ENCODE measurements at regions not wholly inside any gene's neighbourhood (a gene's known extent, or its start where the extent isn't known, plus 50 kb on each side); places are given as distances from the start of the nearest gene placed in this dataset.

- DNase-seq: peak; percentile 19
Measured at GRCh38 chr18:60555625-60556024, 183.1 kb upstream of the MC4R start.

DNA sequence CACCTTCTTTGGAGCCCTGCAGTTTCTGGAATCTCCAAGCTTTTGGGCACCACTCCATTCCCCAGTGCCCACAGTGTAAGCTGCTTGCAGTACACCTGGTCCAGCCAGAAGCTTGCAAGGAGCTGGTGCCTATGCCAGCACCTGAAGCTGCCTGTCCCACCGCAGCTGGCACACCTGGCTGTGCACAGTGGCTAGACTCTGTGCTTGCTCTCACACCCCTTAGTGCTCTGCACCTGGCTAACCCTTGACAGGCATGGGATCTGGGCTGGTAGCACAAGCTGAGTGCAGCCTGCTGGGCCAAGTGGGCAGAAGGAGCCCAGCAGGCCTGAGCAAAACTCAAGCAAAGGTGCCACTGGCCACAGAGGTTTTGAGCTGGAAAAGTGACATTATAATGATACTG, 183.8 kb upstream of the MC4R start:
- no peak for DNase-seq

- DNase-seq: no peak
Measured at GRCh38 chr18:60560071-60560470, 187.5 kb upstream of the MC4R start.

GRCh38 chr18:60563082-60563481, 190.5 kb upstream of the MC4R start:
- DNase-seq: no peak

DNA sequence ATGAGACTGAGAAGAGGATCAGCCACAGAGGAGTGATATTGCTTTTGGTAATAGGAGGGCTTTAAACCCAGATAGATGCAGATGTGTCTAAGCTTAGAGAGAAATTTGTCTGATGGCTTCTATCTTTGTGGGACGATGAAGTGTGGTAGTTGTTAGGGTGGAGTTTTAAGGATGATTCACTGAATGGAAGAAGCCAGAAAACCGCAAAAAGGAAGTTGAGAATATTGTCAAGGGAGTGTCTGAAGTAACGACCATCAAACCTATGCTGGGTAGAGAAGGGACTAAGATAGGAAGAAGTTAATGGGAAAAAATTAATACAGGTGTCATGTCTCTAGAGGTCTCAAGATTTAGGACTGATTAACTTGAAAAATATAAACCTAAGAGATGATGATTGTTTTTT, 195.6 kb upstream of the MC4R start:
- DNase-seq: no peak

- no peak for DNase-seq
Measured at GRCh38 chr18:60570172-60570571, 197.6 kb upstream of the MC4R start.

GRCh38 chr18:60577457-60577856, 204.9 kb upstream of the MC4R start:
- no peak for DNase-seq

GRCh38 chr18:60585670-60586069, 213.1 kb upstream of the MC4R start:
- DNase-seq: no peak

- DNase-seq: no peak
Measured at GRCh38 chr18:60593249-60593648, 220.7 kb upstream of the MC4R start.

DNA sequence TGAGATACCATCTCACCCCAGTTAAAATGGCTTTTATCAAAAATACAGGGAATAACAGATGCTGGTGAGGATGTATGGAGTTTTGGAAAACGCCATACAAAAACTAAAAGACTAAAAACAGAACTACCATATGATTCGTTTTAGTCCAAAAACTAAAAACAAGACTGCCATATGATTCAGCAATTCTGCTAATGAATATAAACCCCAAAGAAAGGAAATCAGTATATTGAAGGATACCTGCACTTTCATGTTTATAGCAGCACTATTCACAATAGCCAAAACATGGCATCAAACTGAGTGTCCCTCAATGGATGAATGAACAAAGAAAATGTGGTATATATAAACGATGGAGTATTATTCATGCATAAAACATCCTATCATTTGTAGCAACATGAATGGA, 224.4 kb upstream of the MC4R start:
- DNase-seq: no peak

DNA sequence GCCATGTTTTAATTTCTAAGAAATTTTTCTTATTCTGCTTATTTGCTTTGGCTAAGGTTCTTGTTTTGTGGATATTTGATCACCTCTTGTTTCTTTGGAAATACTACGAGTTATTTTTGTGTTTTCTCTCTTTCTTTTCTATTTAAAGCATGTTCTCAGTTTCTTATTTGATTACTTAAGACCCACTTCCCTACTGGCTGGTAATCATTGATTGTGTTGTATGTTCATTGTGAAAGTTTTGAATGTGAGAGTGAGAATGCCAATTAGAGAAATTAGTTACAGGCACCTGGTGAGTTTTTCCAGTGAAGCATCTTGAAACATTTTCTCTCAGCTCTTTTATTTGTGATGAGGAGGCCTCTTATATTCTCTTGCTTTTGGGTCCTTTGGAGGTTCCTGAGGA, 226.7 kb upstream of the MC4R start:
- DNase-seq: no peak

DNA sequence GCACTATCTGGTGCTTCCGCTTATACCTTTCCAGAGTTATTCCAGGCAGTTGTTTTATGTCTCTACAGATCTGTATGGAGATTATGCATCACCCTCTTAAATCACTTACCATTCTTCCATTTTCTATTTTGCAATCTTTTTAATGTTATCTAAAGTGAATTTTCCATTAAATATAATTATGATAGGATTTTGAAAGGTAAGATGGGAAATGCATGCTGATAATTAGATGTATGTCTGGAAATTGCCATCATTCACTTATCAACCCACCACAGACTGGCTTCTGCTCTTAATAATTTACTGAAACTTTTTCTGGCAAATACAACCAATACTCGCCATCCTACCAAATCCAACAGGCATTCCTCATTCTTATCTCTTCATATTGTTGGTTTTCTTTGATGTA, 227.4 kb upstream of the MC4R start:
- DNase-seq: no peak

DNA sequence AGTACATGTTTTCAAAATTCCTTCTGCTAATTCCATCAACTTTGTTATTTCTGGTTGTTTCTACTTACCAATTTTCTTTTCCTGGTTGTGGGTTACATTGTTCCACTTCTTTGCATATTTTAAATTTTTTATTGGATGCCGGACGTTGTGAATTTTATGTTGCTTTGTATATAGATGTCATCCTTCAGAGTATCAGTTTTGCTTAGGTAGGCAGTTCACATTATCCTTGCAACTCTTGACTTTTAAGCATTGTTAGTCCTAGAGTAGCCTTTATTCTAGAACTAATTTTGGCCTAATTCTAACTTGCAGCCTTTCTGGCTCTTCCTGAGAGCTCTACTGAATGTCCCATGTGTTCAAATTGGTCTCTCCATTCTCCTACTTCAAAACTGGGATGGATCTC, 228.7 kb upstream of the MC4R start:
- no peak for DNase-seq

GRCh38 chr18:60623331-60623730, 250.8 kb upstream of the MC4R start:
- no peak for DNase-seq

DNA sequence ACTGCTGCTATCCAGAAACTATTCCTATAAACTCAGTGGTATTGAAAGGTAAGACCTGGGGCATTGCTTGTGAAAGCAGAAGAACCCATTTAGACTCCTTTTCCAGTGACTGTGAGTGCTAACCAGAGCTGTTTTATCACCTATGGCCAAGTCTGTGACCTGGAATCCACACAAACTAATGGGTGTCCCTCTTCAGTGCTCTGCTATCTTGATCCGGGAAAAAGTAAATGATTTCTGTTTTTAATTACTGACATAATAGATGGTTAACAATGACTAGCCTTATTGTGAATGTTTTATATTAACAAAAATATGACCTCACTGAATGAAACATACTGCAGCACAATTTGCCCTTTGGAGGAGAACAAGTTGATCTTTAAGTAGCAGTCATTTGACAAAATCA, 251.6 kb upstream of the MC4R start:
- no peak for DNase-seq

GRCh38 chr18:60639836-60640235, 267.3 kb upstream of the MC4R start:
- DNase-seq: no peak

- DNase-seq: no peak
Measured at GRCh38 chr18:60643009-60643408, 270.4 kb upstream of the MC4R start.

DNA sequence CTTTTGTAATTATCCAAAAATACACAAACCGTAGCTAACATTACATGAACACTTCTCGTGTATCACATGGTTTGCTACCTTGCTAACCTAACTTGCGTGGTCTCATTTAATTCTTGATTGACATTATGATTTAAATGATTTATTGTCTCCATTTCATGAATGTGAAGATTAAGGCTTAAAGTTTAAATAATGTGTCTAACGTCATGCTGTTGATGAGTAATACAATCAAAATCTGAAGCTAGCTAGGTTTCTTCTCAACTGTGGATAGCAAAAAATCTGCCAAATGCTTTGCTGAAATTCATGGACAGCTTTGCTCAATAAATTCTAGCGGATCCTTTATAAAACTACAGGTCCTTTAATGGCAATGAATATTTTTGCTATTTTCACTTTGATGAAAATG, 274.1 kb upstream of the MC4R start:
- no peak for DNase-seq

GRCh38 chr18:60649107-60649506, 276.5 kb upstream of the MC4R start:
- DNase-seq: peak; percentile 33

GRCh38 chr18:60649842-60650536, 277.4 kb upstream of the MC4R start:
- DNase-seq: peak; percentile 22

DNA sequence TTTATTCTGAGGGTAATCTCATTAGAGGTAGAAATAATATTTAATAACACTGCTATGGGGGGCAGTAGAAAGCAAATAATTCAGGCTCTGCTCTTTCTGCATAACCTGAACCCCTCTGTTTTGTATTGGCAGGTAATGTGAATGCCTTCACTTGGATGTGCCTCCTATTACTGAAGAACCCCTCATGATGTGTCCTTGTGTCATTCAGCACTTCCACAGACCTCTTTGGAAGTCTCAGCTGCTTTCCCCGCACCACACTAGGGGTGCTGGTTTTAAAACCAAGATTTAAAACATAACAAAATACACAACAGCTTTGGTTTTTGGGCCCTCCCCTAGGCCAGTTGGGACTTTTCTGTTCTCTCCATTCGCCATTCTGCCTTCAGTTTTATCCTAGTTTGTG, 281.7 kb upstream of the MC4R start:
- no peak for DNase-seq

DNA sequence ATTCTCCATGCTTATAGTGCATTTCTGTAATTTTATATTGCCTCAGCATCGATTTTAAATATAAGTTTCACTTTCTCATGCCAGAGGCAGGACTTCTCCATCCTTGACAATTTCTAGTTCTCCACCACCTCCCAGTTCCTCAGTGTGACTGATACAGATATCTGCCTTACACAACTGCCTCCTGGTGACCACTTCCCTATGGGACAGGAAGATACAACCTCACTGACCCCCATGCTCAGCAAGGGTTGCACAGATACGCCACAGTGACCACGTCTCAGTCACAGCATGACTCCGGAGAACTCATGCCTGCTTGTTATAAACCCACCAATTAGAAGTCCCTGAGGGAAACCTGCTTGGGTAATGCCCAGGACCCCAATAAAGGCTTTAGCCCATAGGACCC, 284.0 kb upstream of the MC4R start:
- no peak for DNase-seq

- no peak for DNase-seq
Measured at GRCh38 chr18:60662491-60662890, 289.9 kb upstream of the MC4R start.

GRCh38 chr18:60663060-60663989, 290.8 kb upstream of the MC4R start:
- DNase-seq: no peak

DNA sequence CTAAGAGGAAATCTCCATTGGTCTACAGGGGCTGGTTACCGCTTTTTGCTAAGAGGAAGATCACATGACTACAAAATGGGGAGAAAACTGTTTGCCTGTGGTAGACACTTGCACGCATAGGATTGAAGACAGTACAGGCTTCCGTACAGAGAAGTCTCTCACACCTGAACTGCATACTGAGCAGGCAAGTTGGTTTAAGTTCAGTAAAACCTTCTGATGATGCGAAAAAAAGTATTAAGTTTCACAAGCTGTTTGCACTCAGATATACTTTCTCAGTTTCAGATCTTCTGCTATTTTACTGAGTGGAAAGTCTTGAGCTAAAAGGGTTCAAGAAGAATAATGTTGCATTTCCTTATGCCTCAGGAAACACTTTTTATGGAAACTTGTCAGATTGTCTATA, 292.2 kb upstream of the MC4R start:
- no peak for DNase-seq

Measured in NCI-H510A (cell line).